ENCODE measurements at regions not wholly inside any gene's neighbourhood (a gene's known extent, or its start where the extent isn't known, plus 50 kb on each side); places are given as distances from the start of the nearest gene placed in this dataset.

DNA sequence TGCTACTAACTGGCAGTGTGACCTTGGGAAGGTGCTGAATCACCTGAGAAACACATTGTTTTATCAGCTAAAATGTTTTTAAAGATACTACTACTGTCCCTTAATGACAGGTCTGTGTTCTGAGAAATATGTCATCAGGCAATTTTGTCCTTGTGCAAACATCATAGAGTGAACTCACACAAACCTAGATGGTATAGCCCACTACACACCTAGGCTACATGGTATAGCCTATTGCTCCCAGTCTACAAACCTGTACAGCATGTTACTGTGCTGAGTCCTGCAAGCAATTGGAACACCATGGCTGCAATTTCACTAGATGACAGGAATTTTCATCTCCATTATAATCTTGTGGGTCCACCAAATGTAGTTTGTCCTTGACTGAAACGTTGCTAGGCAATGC, 101.3 kb upstream of the GUCY1A1 start:
- H3K9me2 ChIP-seq (ENCODE audit: insufficient read depth, low read length): no peaks in the 10 kb centered on the region
- H3K4me3 ChIP-seq (ENCODE audit: low read length): no peak overlapping the region
- H3K79me2 ChIP-seq (replicated peaks; ENCODE audit: insufficient read depth, low read length): no peaks in the 10 kb centered on the region
- no peaks in the 10 kb centered on the region for H3K36me3 ChIP-seq (ENCODE audit: insufficient read depth, low read length)
- H3K4me2 ChIP-seq (ENCODE audit: low read length): no peak overlapping the region
- TF ChIP-seq CTCF (IDR thresholded peaks at IDR 0.05; ENCODE audit: poor library complexity, severe bottlenecking) (no peak), EZH2 (IDR thresholded peaks at IDR 0.05; ENCODE audit: borderline replicate concordance, insufficient read depth, low read length, poor library complexity, severe bottlenecking) (no peak), TAF1 (IDR thresholded peaks at IDR 0.05; ENCODE audit: low read depth) (no peak), EP300 (conservative IDR thresholded peaks at IDR 0.05; ENCODE audit: poor library complexity, severe bottlenecking) (no peak), RAD21 (conservative IDR thresholded peaks at IDR 0.05) (no peak), MXI1 (conservative IDR thresholded peaks at IDR 0.05; ENCODE audit: poor library complexity, severe bottlenecking) (no peak), REST (IDR thresholded peaks at IDR 0.05; ENCODE audit: borderline replicate concordance) (no peak), POLR2AphosphoS5 (IDR thresholded peaks at IDR 0.05) (no peak), SMC3 (conservative IDR thresholded peaks at IDR 0.05; ENCODE audit: poor library complexity) (no peak)
- no peak overlapping the region for H3K9ac ChIP-seq (ENCODE audit: low read length)
- no peaks in the 10 kb centered on the region for H3F3A ChIP-seq (ENCODE audit: insufficient read depth, low read length, poor library complexity, severe bottlenecking)
- H3K27me3 ChIP-seq (ENCODE audit: insufficient read depth, low read depth, low read length): no peaks in the 10 kb centered on the region
- H4K20me1 ChIP-seq (ENCODE audit: insufficient read depth): no peaks in the 10 kb centered on the region
- H3K27ac ChIP-seq (ENCODE audit: low read length): no peak overlapping the region
- H3K9me3 ChIP-seq (ENCODE audit: low read length): no peaks in the 10 kb centered on the region
- no peak overlapping the region for H2AFZ ChIP-seq (ENCODE audit: low read depth, low read length)

DNA sequence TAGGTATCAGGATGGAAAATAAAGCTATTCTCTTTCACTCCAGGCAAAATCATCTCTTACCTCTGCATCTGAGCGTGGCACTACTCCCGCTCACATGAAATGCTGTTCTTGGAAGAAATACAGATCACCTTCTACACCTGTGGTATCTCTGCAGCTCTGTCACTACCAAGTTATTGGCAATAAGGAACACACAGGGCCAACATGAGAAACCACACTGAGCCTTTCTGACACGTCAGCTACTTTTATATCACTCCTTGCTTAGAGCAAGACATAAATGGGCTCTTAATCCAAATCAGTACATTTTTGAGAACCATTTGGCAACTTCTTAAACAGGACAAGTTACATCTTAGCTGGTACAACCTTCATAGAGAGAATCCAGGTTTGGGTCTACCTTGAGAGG, 101.8 kb upstream of the GUCY1A1 start:
- Histone ChIP-seq H3K9ac (ENCODE audit: low read length) (no peak overlapping the region), H2AFZ (ENCODE audit: low read depth, low read length) (no peak overlapping the region), H3K79me2 (replicated peaks; ENCODE audit: insufficient read depth, low read length) (no peaks in the 10 kb centered on the region), H3K9me3 (ENCODE audit: low read length) (no peaks in the 10 kb centered on the region), H3F3A (ENCODE audit: insufficient read depth, low read length, poor library complexity, severe bottlenecking) (no peaks in the 10 kb centered on the region), H3K4me3 (ENCODE audit: low read length) (no peak overlapping the region), H3K4me2 (ENCODE audit: low read length) (no peak overlapping the region), H3K9me2 (ENCODE audit: insufficient read depth, low read length) (no peaks in the 10 kb centered on the region), H3K27me3 (ENCODE audit: insufficient read depth, low read depth, low read length) (no peaks in the 10 kb centered on the region), H3K27ac (ENCODE audit: low read length) (no peak overlapping the region), H3K36me3 (ENCODE audit: insufficient read depth, low read length) (no peaks in the 10 kb centered on the region), H4K20me1 (ENCODE audit: insufficient read depth) (no peaks in the 10 kb centered on the region)
- TF ChIP-seq EP300 (conservative IDR thresholded peaks at IDR 0.05; ENCODE audit: poor library complexity, severe bottlenecking): no peak
- no peak for TF ChIP-seq CTCF (IDR thresholded peaks at IDR 0.05; ENCODE audit: poor library complexity, severe bottlenecking)
- TF ChIP-seq POLR2AphosphoS5 (IDR thresholded peaks at IDR 0.05): no peak
- TF ChIP-seq SMC3 (conservative IDR thresholded peaks at IDR 0.05; ENCODE audit: poor library complexity): no peak
- no peak for TF ChIP-seq EZH2 (IDR thresholded peaks at IDR 0.05; ENCODE audit: borderline replicate concordance, insufficient read depth, low read length, poor library complexity, severe bottlenecking)
- TF ChIP-seq RAD21 (conservative IDR thresholded peaks at IDR 0.05): no peak
- no peak for TF ChIP-seq MXI1 (conservative IDR thresholded peaks at IDR 0.05; ENCODE audit: poor library complexity, severe bottlenecking)
- TF ChIP-seq TAF1 (IDR thresholded peaks at IDR 0.05; ENCODE audit: low read depth): no peak
- no peak for TF ChIP-seq REST (IDR thresholded peaks at IDR 0.05; ENCODE audit: borderline replicate concordance)

Data from neural cell (in vitro differentiated cells).